RWPE2 (cell line): ENCODE measurements at regions not wholly inside any gene's neighbourhood (a gene's known extent, or its start where the extent isn't known, plus 50 kb on each side); places are given as distances from the start of the nearest gene placed in this dataset.

Source experiments
- ATAC-seq: fragments of 200-7000 bp; cut with Tn5 transposase; 3 replicates; pipeline ENCODE4 v1.9.1; 2021; ENCODE audit warnings: low read depth
- DNase-seq: peaks from one replicate; pipeline ENCODE4 v3.0.0-alpha.2; 2020; ENCODE audit warnings: low spot score
- H3K27ac ChIP-seq: fragments of 450-650 bp; 2 replicates; pipeline ENCODE4 v1.5.1; 2017; ENCODE audit warnings: mild to moderate bottlenecking; ENCODE audit not compliant: poor library complexity, severe bottlenecking
- H3K27me3 ChIP-seq: fragments of 250-450 bp; sonication (Bioruptor Pico); 2 replicates; pipeline ENCODE4 v1.5.1; 2021; ENCODE audit warnings: mild to moderate bottlenecking, moderate library complexity; ENCODE audit not compliant: insufficient read depth, poor library complexity, severe bottlenecking
- H3K36me3 ChIP-seq: fragments of 250-450 bp; sonication (Bioruptor Pico); 2 replicates; pipeline ENCODE4 v1.5.1; 2020; ENCODE audit warnings: low read depth, mild to moderate bottlenecking, moderate library complexity
- H3K4me1 ChIP-seq: fragments of 250-450 bp; sonication (Bioruptor Pico); 2 replicates; pipeline ENCODE4 v1.5.1; 2021; ENCODE audit warnings: mild to moderate bottlenecking, moderate library complexity; ENCODE audit not compliant: insufficient read depth, poor library complexity, severe bottlenecking
- H3K4me3 ChIP-seq: fragments of 250-450 bp; sonication (Bioruptor Pico); 2 replicates; pipeline ENCODE4 v1.5.1; 2021; ENCODE audit warnings: mild to moderate bottlenecking, moderate library complexity; ENCODE audit not compliant: severe bottlenecking
- H3K9me3 ChIP-seq: fragments of 250-450 bp; sonication (Bioruptor Pico); 2 replicates; pipeline ENCODE4 v1.5.1; 2021; ENCODE audit warnings: mild to moderate bottlenecking, moderate library complexity; ENCODE audit not compliant: severe bottlenecking
- CTCF ChIP-seq: fragments of 450-650 bp; IDR thresholded peaks from one replicate; pipeline ENCODE4 v1.5.1; 2017; ENCODE audit warnings: mild to moderate bottlenecking, moderate library complexity; ENCODE audit not compliant: poor library complexity, severe bottlenecking

DNA sequence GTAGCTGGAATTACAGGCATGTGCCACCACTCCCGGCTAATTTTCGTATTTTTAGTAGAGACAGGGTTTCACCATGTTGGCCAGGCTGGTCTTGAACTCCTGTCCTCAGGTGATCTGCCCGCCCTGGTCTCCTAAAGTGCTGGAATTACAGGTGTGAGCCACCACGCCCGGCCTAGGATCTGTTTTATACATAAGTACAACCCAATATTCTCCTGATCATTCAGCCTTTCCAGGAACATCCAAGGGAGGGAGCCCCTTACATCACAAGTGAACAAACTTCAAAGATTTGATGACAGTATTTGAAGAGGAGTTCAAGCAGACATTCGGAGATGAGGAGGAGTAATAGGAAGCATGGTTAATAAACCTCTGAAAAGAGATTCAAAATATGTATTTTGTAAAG, 54.9 kb upstream of the RAB3GAP2 start:
- TF ChIP-seq CTCF = no peak
- no peak for ATAC-seq
- no peak overlapping the region for H3K27ac ChIP-seq

GRCh38 chr1:220326578-220326977, 54.3 kb upstream of the RAB3GAP2 start:
- H3K27ac ChIP-seq = no peak overlapping the region
- ATAC-seq = peak; percentile 85
- no peaks in the 10 kb centered on the region for H3K4me1 ChIP-seq
- no peak overlapping the region for H3K4me3 ChIP-seq
- no peaks in the 10 kb centered on the region for H3K27me3 ChIP-seq
- no peaks in the 10 kb centered on the region for H3K36me3 ChIP-seq
- DNase-seq = no peak
- no peaks in the 10 kb centered on the region for H3K9me3 ChIP-seq
- TF ChIP-seq CTCF = no peak

More for the DNA sequence above, 54.9 kb upstream of the RAB3GAP2 start:
- no peak for DNase-seq
- Histone ChIP-seq H3K27me3 (no peaks in the 10 kb centered on the region), H3K9me3 (no peaks in the 10 kb centered on the region), H3K4me1 (no peaks in the 10 kb centered on the region), H3K4me3 (no peak overlapping the region), H3K36me3 (no peaks in the 10 kb centered on the region)

- H3K36me3 ChIP-seq = no peaks in the 10 kb centered on the region
- H3K4me3 ChIP-seq = no peak overlapping the region
- no peaks in the 10 kb centered on the region for H3K27me3 ChIP-seq
- TF ChIP-seq CTCF = no peak
- H3K9me3 ChIP-seq = no peaks in the 10 kb centered on the region
- DNase-seq = no peak
- no peaks in the 10 kb centered on the region for H3K4me1 ChIP-seq
- H3K27ac ChIP-seq = no peak overlapping the region
- ATAC-seq = 0 out of 3 replicates have a peak, but pooled peaks have one; percentile 17
Observed at GRCh38 chr1:220325306-220325995, 53.2 kb upstream of the RAB3GAP2 start.

DNA sequence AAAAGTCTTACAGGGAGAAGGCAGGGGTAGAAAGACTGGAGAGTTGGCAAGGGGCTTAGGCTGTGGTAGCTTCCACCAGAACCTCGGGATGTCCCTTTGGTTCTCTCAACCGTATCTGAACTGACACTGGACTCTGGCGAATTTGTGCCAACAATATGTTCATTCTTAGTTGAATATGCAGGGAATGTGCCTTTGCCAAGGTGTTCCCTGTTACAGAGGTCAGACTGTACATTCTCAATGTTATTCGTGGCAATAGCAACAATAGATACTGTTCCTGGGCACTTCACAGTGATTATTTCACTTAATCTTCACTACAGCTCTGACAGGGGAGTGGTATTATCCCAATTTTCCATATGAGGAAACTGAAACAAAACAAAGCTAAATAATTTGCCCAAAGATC, 51.5 kb upstream of the RAB3GAP2 start:
- no peaks in the 10 kb centered on the region for H3K4me1 ChIP-seq
- ATAC-seq (no peak), DNase-seq (no peak)
- no peaks in the 10 kb centered on the region for H3K36me3 ChIP-seq
- H3K4me3 ChIP-seq = no peak overlapping the region
- no peak for TF ChIP-seq CTCF
- no peaks in the 10 kb centered on the region for H3K9me3 ChIP-seq
- no peaks in the 10 kb centered on the region for H3K27me3 ChIP-seq
- no peak overlapping the region for H3K27ac ChIP-seq

DNA sequence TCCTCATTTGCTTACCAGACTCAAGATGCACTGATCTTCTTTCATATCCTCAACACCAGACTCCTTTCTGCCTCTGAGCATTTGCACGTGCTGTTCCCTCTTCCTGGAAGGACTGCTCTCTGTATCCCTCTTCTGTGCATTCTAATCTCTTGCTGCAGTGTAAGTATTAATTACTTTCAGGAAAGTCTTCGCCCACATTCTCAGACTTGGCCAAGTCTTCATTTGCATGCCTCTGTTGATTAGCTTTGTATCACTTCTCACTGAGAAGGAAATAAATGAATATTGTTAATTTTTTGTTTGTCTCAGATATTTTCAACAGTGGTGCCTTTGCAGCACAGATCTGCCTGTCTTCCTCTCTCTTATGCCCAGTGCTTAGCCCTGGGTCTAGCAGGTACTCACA, 50.3 kb upstream of the RAB3GAP2 start:
- no peak for ATAC-seq
- TF ChIP-seq CTCF = no peak

More for the DNA sequence above, 50.3 kb upstream of the RAB3GAP2 start:
- H3K27me3 ChIP-seq = no peaks in the 10 kb centered on the region
- H3K9me3 ChIP-seq = no peaks in the 10 kb centered on the region
- no peaks in the 10 kb centered on the region for H3K4me1 ChIP-seq
- H3K4me3 ChIP-seq = no peak overlapping the region
- H3K36me3 ChIP-seq = no peaks in the 10 kb centered on the region
- no peak for DNase-seq
- no peak overlapping the region for H3K27ac ChIP-seq
